Skeletal muscle satellite cell (primary cell): ENCODE measurements at regions not wholly inside any gene's neighbourhood (a gene's known extent, or its start where the extent isn't known, plus 50 kb on each side); places are given as distances from the start of the nearest gene placed in this dataset.

ENCODE experiments used
- H3K27me3 ChIP-seq: 2 replicates; pipeline ENCODE4 v1.7.0; 2013; ENCODE audit warnings: low read length; ENCODE audit not compliant: control insufficient read depth, insufficient read depth
- H3K36me3 ChIP-seq: 2 replicates; pipeline ENCODE4 v1.7.0; 2013; ENCODE audit warnings: mild to moderate bottlenecking, control low read depth, low read length; ENCODE audit not compliant: insufficient read depth
- H3K4me1 ChIP-seq: 2 replicates; pipeline ENCODE4 v1.7.0; 2013; ENCODE audit warnings: low read length; ENCODE audit not compliant: control insufficient read depth, insufficient read depth
- H3K4me2 ChIP-seq: 2 replicates; pipeline ENCODE4 v1.7.0; 2013; ENCODE audit warnings: mild to moderate bottlenecking, low read length
- H3K4me3 ChIP-seq: 2 replicates; pipeline ENCODE4 v1.7.0; 2013; ENCODE audit warnings: low read length
- H3K9ac ChIP-seq: 2 replicates; pipeline ENCODE4 v1.7.0; 2013; ENCODE audit warnings: mild to moderate bottlenecking, low read depth, low read length, moderate library complexity
- H3K9me3 ChIP-seq: replicated peaks from 2 replicates; pipeline ENCODE4 v1.7.0; 2013; ENCODE audit warnings: mild to moderate bottlenecking, control low read depth, low read length

- H3K9me3 ChIP-seq: no peaks in the 10 kb centered on the region
- no peak overlapping the region for H3K4me3 ChIP-seq
- H3K4me2 ChIP-seq: no peak overlapping the region
- H3K4me1 ChIP-seq: peaks cover 73% of the 10 kb centered on the region
- no peak overlapping the region for H3K9ac ChIP-seq
- no peaks in the 10 kb centered on the region for H3K27me3 ChIP-seq
- no peaks in the 10 kb centered on the region for H3K36me3 ChIP-seq
Measured at GRCh38 chr6:134680021-134680420, 269.9 kb downstream of the ALDH8A1 start.

GRCh38 chr6:134678436-134678889 lies 271.4 kb downstream of the ALDH8A1 start:
- H3K4me2 ChIP-seq: peak overlapping the region; percentile 36
- no peak overlapping the region for H3K4me3 ChIP-seq
- no peaks in the 10 kb centered on the region for H3K9me3 ChIP-seq
- H3K27me3 ChIP-seq: no peaks in the 10 kb centered on the region
- peak overlapping the region; percentile 78 for H3K9ac ChIP-seq
- H3K4me1 ChIP-seq: peaks cover 76% of the 10 kb centered on the region
- no peaks in the 10 kb centered on the region for H3K36me3 ChIP-seq

GRCh38 chr6:134676307-134677281 lies 273.3 kb downstream of the ALDH8A1 start:
- Histone ChIP-seq H3K4me3 (peak overlapping the region; percentile 36), H3K27me3 (no peaks in the 10 kb centered on the region), H3K9ac (peak overlapping the region; percentile 78)

GRCh38 chr6:134675110-134676054 lies 274.5 kb downstream of the ALDH8A1 start:
- Histone ChIP-seq H3K27me3 (no peaks in the 10 kb centered on the region), H3K4me3 (no peak overlapping the region), H3K4me2 (peak overlapping the region; percentile 73), H3K36me3 (no peaks in the 10 kb centered on the region), H3K9ac (peak overlapping the region; percentile 78), H3K9me3 (no peaks in the 10 kb centered on the region), H3K4me1 (peaks cover 87% of the 10 kb centered on the region)

More at GRCh38 chr6:134676307-134677281, 273.3 kb downstream of the ALDH8A1 start:
- Histone ChIP-seq H3K9me3 (no peaks in the 10 kb centered on the region), H3K4me2 (peak overlapping the region; percentile 73), H3K4me1 (peaks cover 87% of the 10 kb centered on the region), H3K36me3 (no peaks in the 10 kb centered on the region)

- no peak overlapping the region for H3K9ac ChIP-seq
- no peaks in the 10 kb centered on the region for H3K9me3 ChIP-seq
- H3K27me3 ChIP-seq: no peaks in the 10 kb centered on the region
- no peaks in the 10 kb centered on the region for H3K36me3 ChIP-seq
- H3K4me3 ChIP-seq: no peak overlapping the region
- H3K4me1 ChIP-seq: peaks cover 79% of the 10 kb centered on the region
- H3K4me2 ChIP-seq: no peak overlapping the region
Measured at GRCh38 chr6:134674562-134674961, 275.3 kb downstream of the ALDH8A1 start.

GRCh38 chr6:134669485-134669884 lies 280.4 kb downstream of the ALDH8A1 start:
- no peak overlapping the region for H3K9ac ChIP-seq
- no peak overlapping the region for H3K4me2 ChIP-seq
- H3K27me3 ChIP-seq: no peaks in the 10 kb centered on the region
- H3K4me3 ChIP-seq: no peak overlapping the region
- no peaks in the 10 kb centered on the region for H3K36me3 ChIP-seq
- no peaks in the 10 kb centered on the region for H3K9me3 ChIP-seq
- H3K4me1 ChIP-seq: peaks cover 31% of the 10 kb centered on the region

- H3K36me3 ChIP-seq: no peaks in the 10 kb centered on the region
- no peaks in the 10 kb centered on the region for H3K27me3 ChIP-seq
- H3K9ac ChIP-seq: no peak overlapping the region
- no peak overlapping the region for H3K4me2 ChIP-seq
- peaks cover 23% of the 10 kb centered on the region for H3K4me1 ChIP-seq
- no peaks in the 10 kb centered on the region for H3K9me3 ChIP-seq
- no peak overlapping the region for H3K4me3 ChIP-seq
Measured at GRCh38 chr6:134667111-134667510, 282.8 kb downstream of the ALDH8A1 start.

GRCh38 chr6:134666125-134666524 lies 283.8 kb downstream of the ALDH8A1 start:
- H3K9ac ChIP-seq: no peak overlapping the region
- no peaks in the 10 kb centered on the region for H3K9me3 ChIP-seq
- H3K4me1 ChIP-seq: peaks cover 17% of the 10 kb centered on the region
- H3K27me3 ChIP-seq: no peaks in the 10 kb centered on the region
- no peak overlapping the region for H3K4me3 ChIP-seq
- no peaks in the 10 kb centered on the region for H3K36me3 ChIP-seq
- no peak overlapping the region for H3K4me2 ChIP-seq

GRCh38 chr6:134665029-134665723 lies 284.7 kb downstream of the ALDH8A1 start:
- Histone ChIP-seq H3K9me3 (no peaks in the 10 kb centered on the region), H3K27me3 (no peaks in the 10 kb centered on the region), H3K4me3 (no peak overlapping the region), H3K9ac (no peak overlapping the region), H3K36me3 (no peaks in the 10 kb centered on the region), H3K4me1 (peaks cover 17% of the 10 kb centered on the region), H3K4me2 (no peak overlapping the region)

GRCh38 chr6:134663800-134664535 lies 285.9 kb downstream of the ALDH8A1 start:
- Histone ChIP-seq H3K36me3 (no peaks in the 10 kb centered on the region), H3K9me3 (no peaks in the 10 kb centered on the region), H3K9ac (no peak overlapping the region), H3K4me2 (no peak overlapping the region), H3K4me1 (peaks cover 17% of the 10 kb centered on the region), H3K27me3 (no peaks in the 10 kb centered on the region), H3K4me3 (no peak overlapping the region)
